HG02678 (cell line): ENCODE measurements at regions not wholly inside any gene's neighbourhood (a gene's known extent, or its start where the extent isn't known, plus 50 kb on each side); places are given as distances from the start of the nearest gene placed in this dataset.
"Not testable (repeated sequence)": the region's sequence is repeated elsewhere in the genome, so short reads cannot be mapped to it uniquely, and the experiment has no call there.

Source experiments
- ATAC-seq: cut with Tn5 transposase; IDR thresholded peaks from one replicate; pipeline ENCODE4 v1.9.1; 2021; ENCODE audit warnings: mild to moderate bottlenecking, moderate library complexity; ENCODE audit not compliant: unreplicated experiment

DNA sequence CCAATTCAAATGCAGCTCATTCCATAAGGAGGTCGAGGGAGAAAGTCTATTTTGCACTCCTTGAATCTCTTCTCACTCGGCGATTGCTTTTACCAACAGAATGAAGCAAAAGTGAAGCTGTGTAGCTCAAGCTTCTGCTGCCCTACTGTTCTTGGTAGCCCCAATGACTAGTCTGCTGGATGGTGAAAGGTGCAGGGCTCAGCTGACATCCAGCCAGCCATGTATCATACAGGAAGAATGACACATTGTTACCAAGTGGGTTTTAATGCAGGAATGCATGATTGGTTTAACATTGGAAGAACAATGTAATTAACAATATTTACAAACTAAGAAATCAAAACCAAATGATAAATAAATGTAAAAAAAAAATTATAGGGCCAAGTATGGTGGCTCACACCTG is 286.2 kb upstream of the HSFY2 start:
- ATAC-seq, result no peak

DNA sequence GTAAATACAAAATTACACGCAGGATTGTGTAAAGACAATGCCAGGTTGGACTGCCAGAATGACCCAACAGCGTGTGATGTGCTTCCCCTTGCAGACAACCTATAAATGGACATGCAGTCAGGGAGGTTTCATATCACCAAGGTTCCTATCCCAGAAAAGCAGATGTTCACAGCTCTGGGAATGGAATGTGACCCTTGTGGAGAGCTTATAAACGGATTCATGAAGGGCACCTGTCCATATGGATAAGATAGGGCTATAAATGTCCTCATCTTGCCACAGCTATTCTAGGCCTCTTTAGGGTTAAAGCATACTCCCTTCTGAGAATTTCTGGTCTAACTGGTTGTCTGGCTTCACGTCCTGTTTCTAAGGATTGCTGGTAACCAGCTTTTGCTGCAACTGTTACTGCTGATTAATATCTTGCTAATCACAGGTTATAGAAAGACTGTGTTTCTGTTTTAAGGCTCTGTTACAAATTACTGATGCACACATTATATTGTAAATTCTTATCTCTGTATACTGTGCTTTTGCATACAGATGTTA is 285.4 kb upstream of the HSFY2 start:
- no peak for ATAC-seq

DNA sequence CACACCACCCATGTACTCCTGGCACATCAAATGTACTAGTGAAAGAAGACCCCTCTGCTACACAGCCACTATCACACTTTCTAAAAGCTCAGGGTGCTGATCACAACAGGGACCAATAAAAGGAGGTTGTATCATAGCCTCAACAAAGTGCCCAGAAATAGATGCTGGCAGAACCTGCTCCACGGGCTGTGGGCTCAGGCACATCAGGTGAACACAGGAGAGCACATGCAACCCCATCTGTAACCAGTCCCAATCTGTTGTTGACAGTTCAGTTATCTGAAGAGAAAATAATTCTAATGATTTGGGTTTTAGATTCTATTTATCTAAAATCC is 282.6 kb upstream of the HSFY2 start:
- no peak for ATAC-seq

DNA sequence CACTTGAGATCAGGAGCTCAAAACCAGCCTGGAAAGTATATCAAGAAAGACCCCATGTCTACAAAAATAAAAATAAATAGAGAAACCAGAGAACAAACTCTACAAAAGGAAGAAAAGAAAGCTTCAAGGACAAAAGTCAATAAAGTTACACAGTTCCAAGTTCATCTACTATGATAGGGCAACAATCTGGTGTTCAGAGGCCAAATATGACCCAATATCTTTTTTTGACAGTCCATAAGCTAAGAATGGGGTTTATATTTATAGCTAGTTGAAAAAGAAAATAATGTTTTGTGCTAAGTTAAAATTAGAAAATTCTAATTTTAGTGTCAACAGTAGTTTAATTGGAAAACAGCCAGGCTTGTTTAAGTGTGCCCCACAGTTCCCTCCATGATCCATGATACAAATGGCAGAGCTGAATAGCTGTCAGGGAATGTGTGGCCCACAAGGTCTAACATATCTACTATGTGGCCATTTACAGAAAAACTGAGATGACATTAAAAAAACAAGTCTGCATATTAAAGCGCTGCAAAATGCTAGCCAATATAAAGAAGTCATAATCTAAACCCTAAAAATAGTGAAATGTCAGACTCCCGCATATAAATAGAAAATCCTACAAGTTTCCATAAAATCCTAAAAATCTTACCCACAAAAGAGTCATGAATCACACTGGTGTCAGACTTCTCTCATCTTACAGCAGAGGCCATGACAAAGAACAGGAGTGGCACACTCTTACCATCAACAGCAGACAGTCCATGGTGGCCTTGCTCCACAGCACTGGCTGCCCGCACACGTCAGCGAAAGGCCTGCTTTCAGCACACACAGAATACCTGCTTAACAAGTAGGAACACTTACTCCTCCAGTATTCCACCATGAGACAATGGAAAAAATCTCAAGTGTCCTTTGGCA is 281.9 kb upstream of the HSFY2 start:
- no peak for ATAC-seq

DNA sequence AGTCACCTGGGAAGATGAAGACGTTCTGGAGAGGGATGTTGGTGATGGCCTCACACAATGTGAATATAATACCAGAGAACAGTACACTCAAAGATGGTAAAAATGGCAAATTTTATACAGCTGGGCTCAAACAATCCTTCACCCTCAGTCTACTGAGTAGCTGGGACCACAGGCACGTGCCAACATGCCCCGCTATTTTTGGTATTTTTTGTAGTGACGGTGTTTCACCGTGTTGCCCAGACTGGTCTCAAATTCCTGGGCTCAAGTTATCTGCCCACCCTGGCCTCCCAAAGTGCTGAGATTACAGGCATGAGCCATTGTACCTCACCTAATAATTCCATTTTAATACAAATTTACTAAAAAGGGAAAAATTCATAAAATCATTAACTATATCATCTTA is 280.3 kb upstream of the HSFY2 start:
- ATAC-seq, result no peak

DNA sequence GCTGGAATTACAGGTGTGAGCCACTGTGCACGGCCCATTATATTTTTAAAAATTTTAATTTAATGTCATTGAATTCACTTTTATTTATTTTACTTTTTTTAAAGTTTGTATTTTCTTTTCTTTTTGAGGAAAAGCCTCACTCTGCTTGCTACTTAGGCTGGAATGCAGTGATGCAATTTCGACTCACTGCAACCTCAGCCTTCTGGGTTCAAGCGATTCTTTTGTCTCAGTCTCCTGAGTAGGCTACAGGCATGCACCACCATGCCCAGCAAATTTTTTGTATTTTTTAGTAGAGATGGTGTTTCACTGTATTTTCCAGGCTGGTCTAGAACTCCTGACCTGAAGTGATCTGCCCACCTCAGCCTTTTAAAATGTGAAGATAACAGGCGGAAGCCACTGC is 277.5 kb upstream of the HSFY2 start:
- ATAC-seq, result no peak

DNA sequence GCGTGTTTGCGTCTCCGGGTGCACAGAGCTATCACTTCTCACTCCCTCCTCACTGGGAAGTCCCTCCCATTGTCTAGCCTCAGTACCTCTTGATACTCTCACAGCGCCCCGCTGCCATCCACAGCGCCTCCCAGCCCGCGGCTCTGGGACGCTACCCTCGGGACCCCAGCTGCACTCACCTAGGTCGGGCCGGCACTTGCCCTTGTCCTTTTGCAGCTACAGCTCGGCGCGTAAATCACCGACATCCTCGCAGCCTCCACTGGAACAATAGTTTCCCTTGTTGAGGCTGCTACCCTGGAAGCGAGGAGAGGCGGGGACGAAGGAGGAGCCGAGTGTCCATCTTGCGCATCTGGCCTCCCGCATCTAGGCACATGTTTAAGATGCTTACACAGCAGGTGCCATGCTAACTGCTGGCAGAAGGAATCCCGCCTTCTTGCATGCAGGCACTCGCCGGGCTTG is 269.5 kb upstream of the HSFY2 start:
- no peak for ATAC-seq

DNA sequence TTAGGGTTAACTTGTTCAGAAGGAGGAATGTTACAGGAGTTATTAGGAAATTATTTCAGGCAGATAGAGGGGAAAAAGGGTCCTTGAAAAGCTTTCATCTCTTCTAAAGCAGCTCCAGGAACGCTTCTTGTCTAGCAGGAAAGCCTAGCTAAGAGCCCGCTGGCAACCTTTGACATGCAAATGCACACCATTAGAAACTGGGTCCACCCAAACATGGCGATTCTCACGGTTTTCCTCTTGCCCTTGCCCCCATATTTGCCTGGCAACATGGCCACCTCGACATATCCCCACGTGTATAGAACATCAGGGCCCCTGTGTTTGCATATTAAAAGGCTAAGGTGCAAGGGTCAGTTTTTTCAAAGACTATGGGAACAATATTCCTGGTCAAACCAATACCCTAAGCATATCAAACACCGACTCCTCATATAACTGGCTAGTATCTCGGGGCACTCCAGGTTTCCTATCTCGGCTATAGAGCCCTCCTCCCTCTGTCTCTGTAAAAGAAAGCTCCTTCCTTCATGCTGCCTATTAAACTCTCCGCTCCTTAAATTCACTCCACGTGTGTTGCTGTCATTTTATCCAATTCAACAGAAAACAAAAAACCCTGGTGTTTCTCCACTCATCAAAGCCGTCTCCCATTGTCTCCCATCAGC is 268.9 kb upstream of the HSFY2 start:
- no peak for ATAC-seq

DNA sequence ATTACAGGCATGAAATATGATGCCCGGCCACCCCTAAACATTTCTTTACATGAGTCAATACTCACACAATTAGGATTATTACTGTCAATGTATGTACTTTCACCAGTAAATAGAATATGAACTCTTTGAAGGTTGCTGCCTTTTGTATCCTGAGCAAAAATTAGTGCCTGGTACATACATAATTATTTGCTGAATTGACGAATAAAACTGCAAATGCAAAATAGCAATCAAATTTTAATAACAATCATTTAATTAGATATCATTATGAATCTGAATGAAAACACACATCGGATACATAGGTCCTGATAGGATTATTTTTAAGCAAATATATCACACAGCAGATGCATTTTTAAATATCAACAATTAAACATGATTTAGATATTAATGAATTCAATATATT is 253.1 kb upstream of the HSFY2 start:
- ATAC-seq, result no peak

DNA sequence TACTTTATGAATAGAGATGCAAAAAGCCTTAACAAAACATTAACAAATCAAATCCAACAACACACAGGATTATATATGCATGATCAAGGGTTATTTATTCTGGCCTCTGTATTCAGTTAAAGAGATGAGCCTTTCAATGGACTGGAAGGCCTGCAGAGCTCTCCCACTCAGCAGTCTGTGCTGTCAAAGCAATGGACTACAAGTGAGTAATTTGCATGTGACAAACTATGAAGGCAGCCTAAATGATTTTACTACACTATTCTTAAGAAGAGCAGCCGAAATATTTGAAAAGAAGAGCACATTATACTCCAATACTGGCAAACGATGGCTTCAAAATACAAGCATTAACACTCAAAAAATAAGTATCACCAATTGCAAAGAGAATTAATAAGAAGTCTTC is 250.4 kb upstream of the HSFY2 start:
- no peak for ATAC-seq

DNA sequence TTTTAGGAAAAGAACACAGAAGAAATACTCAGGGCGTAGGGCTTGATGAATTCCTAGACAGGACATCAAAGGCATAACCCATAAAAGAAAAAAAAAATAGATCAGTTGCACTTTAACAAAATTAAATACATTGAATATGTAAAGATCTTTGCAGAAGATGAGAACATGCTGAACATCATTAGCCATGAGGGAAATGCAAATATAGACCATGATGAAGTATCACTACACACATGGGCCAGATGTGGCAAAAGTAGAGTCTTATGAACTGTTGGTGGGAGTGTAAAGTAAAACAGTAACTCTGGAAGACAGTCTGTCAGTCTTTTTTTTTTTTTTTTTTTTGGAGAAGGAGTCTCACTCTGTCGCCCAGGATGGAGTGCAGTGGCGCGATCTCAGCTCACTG is 246.7 kb upstream of the HSFY2 start:
- no peak for ATAC-seq

DNA sequence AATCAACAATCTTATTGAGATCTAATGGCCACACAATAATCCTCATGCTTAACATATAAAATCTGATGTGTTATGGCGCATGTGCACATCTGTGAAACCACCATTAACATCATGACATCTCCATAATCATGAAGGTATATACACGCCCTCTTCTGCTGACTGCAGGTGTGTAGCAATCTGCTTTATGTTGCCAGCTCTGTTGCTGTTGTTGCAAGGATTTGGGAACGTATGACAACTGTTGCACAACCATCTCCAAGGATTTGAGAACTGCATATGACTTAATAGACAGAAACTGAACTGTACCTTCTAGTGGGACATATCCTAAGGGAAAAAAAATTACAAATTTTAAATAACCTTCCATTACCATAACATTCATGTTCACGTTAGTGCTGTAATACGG is 243.5 kb upstream of the HSFY2 start:
- no peak for ATAC-seq

DNA sequence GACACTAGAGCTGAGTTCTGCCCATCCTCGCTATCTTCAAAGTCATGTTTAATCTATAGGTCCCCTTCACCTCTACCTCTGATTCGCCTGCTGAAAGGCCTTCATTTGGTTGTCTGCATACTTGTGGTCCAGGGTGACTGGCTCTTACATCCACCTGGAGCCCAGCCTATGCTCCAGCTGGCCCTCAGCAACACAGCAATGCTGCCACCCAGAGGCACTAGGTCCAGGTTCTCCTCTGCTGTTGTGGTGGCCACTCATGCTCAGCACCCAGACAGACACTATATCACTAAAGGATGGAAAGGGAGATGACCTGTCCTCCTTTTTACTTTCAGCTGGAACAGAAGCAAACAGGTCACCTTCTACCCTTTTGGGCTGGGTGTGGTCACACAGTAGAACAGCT is 242.3 kb upstream of the HSFY2 start:
- no peak for ATAC-seq

DNA sequence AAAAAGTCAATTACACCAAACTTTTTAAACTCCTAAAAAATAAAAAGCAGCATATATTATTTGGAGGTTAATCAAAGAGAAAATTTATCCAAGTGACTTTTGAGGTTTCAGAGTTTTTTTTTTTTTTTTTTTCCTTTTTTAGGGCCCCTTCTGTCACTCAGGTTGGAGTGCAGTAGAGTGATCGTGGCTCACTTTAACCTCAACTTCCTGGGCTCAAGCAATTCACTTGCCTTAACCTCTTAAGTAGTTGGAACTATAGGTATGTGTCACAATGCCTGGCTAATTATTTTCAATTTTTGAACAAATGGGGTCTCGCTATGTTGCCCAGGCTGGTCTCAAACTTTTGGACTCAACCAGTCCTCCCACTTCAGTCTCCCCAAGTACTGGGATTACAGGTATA is 241.7 kb upstream of the HSFY2 start:
- ATAC-seq, result no peak

DNA sequence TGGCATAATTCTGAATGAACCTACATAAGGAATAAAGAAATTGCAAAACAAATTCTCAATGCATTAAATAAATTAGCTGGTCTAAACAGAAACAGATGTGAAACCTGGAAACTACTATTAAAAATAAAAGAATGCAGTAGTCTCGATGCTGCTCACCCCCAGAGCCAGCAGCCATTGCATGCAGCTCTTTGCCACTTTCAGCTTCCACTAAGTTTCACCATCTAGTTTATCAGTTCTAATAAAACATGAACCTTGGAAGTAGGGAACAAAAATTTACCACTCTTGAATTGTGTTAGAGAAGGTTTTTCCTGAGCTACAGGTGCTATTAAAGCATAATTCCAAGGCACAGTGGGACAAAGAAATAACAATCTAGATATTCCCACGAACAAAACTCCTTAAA is 239.4 kb upstream of the HSFY2 start:
- no peak for ATAC-seq

DNA sequence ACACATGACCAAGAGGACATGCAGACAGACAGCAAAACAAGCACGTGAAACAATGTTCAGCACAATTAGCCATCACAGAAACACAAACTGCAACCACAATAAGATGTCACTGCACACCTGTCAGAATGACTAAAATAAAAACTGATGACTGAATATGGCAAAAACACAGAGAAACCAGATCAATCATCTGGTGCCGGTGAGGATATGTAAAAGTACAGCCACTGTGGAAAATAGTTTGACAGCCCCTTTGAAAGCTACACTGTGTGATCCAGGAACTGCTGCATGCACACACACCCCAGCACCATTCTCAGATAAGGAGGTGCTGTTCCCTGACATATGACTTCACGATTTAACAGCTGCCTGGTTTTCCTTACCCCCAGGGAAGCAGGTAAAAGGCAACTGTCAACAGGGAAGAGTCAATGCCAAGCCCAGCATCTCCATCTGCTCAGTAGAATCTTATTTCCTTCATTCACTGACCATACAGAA is 238.1 kb upstream of the HSFY2 start:
- ATAC-seq, result no peak

DNA sequence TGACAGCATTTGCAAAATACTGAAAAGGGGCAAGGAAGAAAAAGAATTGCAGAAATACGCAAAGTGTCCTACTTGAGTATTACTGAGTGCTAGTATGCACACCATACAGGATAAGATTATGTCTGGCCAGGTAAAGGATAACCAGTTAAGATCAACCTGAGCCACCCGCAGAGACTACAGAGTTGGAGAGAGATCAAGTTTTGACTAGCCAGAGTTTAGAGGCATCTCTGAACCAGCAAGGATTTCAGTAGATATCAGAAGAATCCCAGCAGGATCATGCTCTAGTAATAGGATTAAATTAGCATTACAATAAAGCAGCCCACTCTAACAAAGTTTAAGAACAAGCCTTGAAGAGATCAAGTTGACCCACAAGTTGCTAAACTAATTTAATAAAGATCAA is 232.7 kb upstream of the HSFY2 start:
- no peak for ATAC-seq

DNA sequence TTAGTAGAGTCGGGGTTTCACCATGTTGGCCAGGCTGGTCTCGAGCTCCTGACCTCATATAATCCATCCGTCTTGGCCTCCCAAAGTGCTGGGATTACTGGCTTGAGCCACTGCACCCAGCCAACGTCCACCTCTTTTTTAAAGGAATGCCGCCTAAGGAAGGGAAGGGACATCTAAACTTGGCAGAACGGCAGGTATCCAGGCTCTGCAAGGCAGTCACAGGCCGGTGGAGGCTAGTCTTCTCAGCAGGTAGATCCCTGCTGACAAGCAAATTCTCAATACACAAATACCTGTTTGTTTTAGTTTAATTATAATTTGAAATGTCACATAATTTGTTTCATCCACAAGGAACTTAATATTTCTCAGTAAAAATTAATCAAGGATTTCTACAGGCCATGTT is 232.0 kb upstream of the HSFY2 start:
- ATAC-seq, result no peak

DNA sequence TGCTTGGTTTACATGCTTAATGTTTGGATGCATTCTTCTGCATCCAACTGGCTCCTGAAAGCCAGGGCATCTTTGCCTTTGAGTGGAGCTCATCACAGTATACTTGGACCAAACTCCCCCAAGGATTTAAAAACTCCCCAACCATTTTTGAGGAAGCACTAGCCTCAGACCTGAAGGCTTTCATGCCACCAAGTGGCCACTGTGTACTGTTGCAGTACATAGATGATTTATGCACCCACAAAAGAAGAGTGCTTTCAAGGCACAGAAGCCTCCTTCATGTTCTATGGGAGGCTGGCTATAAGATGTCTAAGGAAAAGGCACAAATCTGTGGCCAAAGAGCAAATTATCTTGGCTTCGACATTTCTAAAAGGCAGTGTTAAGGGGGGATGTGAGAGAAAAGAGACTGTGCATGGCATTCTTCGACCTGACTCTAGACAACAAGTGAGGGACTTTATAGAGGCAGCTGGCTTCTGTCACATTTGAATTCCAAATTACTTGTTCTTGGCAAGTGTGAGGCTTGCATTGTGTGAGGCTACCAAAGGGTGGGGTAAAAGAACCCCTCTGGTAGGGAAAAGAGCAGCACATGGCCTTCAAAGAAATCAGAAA is 224.2 kb upstream of the HSFY2 start:
- ATAC-seq, result no peak

DNA sequence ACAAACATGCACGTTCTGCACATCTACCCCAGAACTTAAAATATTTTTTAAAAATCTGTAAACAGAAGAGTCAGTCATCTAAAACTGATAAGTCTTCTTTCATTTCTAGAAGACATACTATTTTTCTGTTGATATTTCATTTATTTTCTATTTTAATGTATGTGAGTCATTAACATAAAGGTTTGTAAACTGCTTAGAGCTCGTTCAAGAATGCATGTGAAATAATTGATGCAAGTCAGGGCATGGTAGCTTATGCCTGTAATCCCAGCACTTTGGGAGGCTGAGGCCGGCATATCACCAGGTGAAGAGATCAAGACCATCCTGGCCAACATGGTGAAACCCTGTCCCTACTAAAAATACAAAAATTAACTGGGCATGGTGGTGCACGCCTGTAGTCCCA is 219.9 kb upstream of the HSFY2 start:
- ATAC-seq, result no peak

DNA sequence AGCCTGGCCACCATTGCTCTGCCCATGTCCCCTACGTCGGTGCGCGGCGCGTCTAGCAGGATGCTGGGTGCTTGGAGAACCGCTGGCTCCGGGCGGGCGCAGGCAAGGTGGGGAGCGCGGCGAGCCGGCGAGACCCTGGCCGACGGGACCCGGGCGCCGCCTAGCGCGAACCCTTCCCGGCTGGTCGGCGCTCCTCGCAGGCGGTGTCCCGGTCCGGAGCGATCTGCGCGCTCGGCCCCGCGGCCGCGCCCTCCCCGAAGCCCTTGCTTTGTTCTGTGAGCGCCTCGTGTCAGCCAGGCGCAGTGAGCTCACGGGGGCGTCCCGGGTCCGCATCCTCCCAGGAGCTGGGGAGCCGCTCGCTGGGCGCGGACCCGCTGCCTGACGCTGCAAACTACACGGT is 219.1 kb upstream of the HSFY2 start:
- not testable (repeated sequence) for ATAC-seq

DNA sequence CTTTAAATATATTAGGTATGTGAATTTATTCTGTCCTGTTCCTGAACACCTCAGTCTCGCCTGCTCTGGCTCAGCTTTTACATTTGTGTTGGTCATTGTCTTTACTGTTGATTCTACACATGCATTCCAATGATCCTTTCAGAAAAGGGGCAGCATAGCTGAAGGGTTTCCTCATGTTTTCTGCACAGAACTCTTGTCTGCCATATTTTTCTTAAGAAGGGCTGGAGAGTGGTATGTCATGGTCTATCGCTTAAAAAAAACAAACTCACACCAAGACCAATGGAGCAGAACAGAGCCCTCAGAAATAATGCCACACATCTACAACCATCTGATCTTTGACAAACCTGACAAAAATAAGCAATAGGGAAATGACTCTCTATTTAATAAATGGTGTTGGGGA is 215.8 kb upstream of the HSFY2 start:
- no peak for ATAC-seq
